NCI-H2196 treated with DMSO at 0.1 percent for 48 hours (cell line): ENCODE measurements at regions not wholly inside any gene's neighbourhood (a gene's known extent, or its start where the extent isn't known, plus 50 kb on each side); places are given as distances from the start of the nearest gene placed in this dataset.

Experiments used
- DNase-seq: peaks from one replicate; lab custom pipeline; 2025; ENCODE audit not compliant: unreplicated experiment; lab: John Stamatoyannopoulos, UW

- DNase-seq = no peak
Measured at GRCh38 chr12:29086325-29087271, 62.5 kb upstream of the FAR2 start.

GRCh38 chr12:29088611-29089219, 60.4 kb upstream of the FAR2 start:
- DNase-seq = no peak
